Panc1 (cell line): ENCODE measurements at regions not wholly inside any gene's neighbourhood (a gene's known extent, or its start where the extent isn't known, plus 50 kb on each side); places are given as distances from the start of the nearest gene placed in this dataset.

Source experiments
- CTCF ChIP-seq: fragments of 450-650 bp; IDR thresholded peaks from 2 replicates; pipeline ENCODE4 v1.5.1; 2017; ENCODE audit warnings: mild to moderate bottlenecking
- POLR2AphosphoS5 ChIP-seq: IDR thresholded peaks from 2 replicates; pipeline ENCODE4 v1.6.1; 2012; ENCODE audit warnings: mild to moderate bottlenecking, low read depth, low read length, moderate library complexity

DNA sequence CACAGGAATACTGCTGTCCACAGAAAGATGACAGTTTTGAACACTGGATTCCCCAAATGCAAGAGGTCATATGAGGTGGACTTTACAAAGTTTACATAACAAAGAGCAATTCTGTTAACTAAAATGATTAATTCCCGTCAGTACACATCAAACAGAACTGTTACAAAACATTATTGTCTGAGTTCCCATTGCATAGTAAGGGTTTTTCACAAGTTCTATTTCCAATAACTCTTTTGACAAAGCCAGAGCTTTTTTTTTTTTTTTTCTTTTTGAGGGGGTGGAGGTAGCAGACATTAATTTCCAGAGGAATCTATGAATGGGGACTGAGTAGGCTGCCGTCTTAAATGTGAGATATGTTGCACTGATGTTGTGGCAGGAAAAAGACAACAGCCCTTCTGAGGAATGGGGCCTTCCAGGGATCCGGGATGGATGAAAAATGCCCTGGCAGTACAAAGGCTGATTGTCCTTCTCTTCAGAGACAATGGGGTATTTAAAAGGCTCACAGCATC lies 178.1 kb upstream of the KBTBD8 start:
- TF ChIP-seq CTCF (no peak), POLR2AphosphoS5 (no peak)
